A673 (cell line): ENCODE measurements at regions not wholly inside any gene's neighbourhood (a gene's known extent, or its start where the extent isn't known, plus 50 kb on each side); places are given as distances from the start of the nearest gene placed in this dataset.

Experiments used
- BruUV-seq: library from RNA; stranded (reverse); fragments of 400-500 nt; replicated peaks from 2 replicates; lab custom pipeline; 2021; lab: Mats Ljungman, UMichigan
- CTCF ChIA-PET: fragments of 300-600 bp; sonication (Branson Sonifier 250); formaldehyde crosslinking; loops from one replicate; lab custom pipeline; 2022; ENCODE audit warnings: antibody characterized with exemption; lab: Charles Lee
- POLR2A ChIA-PET: fragments of 300-600 bp; sonication (Branson Sonifier 250); formaldehyde crosslinking; loops from one replicate; lab custom pipeline; 2022; ENCODE audit warnings: antibody characterized with exemption; ENCODE audit not compliant: low non-redundant PET; lab: Charles Lee
- DNase-seq: peaks from one replicate; pipeline ENCODE4 v3.0.0-alpha.2; 2015; ENCODE audit warnings: low spot score
- H3K27ac ChIP-seq: fragments of 200-600 bp; sonication (generic); 2 replicates; pipeline ENCODE4 v1.5.1; 2016; ENCODE audit warnings: mixed run types, low read depth, mild to moderate bottlenecking, mixed read lengths, antibody characterized with exemption, low read length; ENCODE audit not compliant: poor library complexity, severe bottlenecking
- H3K27me3 ChIP-seq: fragments of 200-600 bp; sonication (generic); replicated peaks from 2 replicates; pipeline ENCODE4 v1.6.1; 2017; ENCODE audit warnings: mixed run types, low read depth, mild to moderate bottlenecking, mixed read lengths, antibody characterized with exemption, low read length; ENCODE audit not compliant: insufficient read depth, poor library complexity
- H3K36me3 ChIP-seq: fragments of 200-600 bp; sonication (generic); 2 replicates; pipeline ENCODE4 v1.6.1; 2016; ENCODE audit warnings: mixed run types, mild to moderate bottlenecking, mixed read lengths, antibody characterized with exemption, low read length; ENCODE audit not compliant: insufficient read depth, poor library complexity, severe bottlenecking
- H3K4me1 ChIP-seq: fragments of 200-600 bp; sonication (generic); 2 replicates; pipeline ENCODE4 v1.6.1; 2017; ENCODE audit warnings: mixed run types, mild to moderate bottlenecking, mixed read lengths, antibody characterized with exemption, low read length; ENCODE audit not compliant: insufficient read depth, poor library complexity, severe bottlenecking
- H3K4me3 ChIP-seq: fragments of 200-600 bp; sonication (generic); 2 replicates; pipeline ENCODE4 v1.5.1; 2016; ENCODE audit warnings: low read depth, mixed run types, mild to moderate bottlenecking, mixed read lengths, low read length; ENCODE audit not compliant: poor library complexity, severe bottlenecking
- H3K9me3 ChIP-seq: fragments of 200-600 bp; sonication (generic); 2 replicates; pipeline ENCODE4 v1.6.1; 2016; ENCODE audit warnings: mixed run types, low read depth, mild to moderate bottlenecking, mixed read lengths, antibody characterized with exemption, low read length; ENCODE audit not compliant: poor library complexity, severe bottlenecking
- EZH2 ChIP-seq: fragments of 200-600 bp; sonication (generic); IDR thresholded peaks from 2 replicates; pipeline ENCODE4 v1.6.1; 2017; ENCODE audit warnings: borderline replicate concordance, low read depth, mild to moderate bottlenecking, mixed read lengths, antibody characterized with exemption, low read length; ENCODE audit not compliant: poor library complexity, severe bottlenecking
- intact Hi-C: fragments of 100-400 bp; cut with micrococcal nuclease; formaldehyde crosslinking; loops from one replicate; pipeline ENCODE4 v1.10.0; 2022; ENCODE audit not compliant: unreplicated experiment
- TF ChIP-seq, protein P1 (sequence below): fragments of 300-800, 200-600 bp; sonication (generic); conservative IDR thresholded peaks from 2 replicates; pipeline ENCODE4 v1.5.1; 2017; ENCODE audit warnings: low read depth, mild to moderate bottlenecking, antibody characterized with exemption, low read length, moderate library complexity, mixed read lengths

DNA sequence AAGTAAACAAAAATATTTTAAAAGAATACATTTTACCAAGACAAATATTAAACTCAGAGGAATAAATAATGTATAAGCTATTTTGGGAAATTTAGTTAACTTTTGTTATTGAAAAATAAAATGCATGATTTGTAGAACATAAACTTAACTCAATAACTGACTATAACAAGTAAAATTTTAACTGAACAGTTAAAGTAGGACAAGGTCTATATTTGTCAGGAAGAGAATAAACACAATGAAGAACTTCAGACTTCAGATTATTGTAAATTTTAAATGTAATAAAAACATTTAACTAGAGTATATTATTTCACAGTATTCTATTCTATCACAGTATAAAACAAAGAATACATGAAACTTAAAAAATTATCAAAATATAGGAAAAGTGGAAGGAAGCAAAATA, 948.8 kb upstream of the USP15 start:
- ChIA-PET CTCF (no interaction called here), POLR2A (no interaction called here)
- H3K4me3 ChIP-seq: no peak overlapping the region
- no peaks in the 10 kb centered on the region for H3K4me1 ChIP-seq
- intact Hi-C loops: no loop called here
- no peaks in the 10 kb centered on the region for H3K36me3 ChIP-seq
- TF ChIP-seq, protein P1, sequence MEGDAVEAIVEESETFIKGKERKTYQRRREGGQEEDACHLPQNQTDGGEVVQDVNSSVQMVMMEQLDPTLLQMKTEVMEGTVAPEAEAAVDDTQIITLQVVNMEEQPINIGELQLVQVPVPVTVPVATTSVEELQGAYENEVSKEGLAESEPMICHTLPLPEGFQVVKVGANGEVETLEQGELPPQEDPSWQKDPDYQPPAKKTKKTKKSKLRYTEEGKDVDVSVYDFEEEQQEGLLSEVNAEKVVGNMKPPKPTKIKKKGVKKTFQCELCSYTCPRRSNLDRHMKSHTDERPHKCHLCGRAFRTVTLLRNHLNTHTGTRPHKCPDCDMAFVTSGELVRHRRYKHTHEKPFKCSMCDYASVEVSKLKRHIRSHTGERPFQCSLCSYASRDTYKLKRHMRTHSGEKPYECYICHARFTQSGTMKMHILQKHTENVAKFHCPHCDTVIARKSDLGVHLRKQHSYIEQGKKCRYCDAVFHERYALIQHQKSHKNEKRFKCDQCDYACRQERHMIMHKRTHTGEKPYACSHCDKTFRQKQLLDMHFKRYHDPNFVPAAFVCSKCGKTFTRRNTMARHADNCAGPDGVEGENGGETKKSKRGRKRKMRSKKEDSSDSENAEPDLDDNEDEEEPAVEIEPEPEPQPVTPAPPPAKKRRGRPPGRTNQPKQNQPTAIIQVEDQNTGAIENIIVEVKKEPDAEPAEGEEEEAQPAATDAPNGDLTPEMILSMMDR: no peak
- TF ChIP-seq EZH2: no peak
- BruUV-seq: no TSS peak
- H3K27me3 ChIP-seq: no peaks in the 10 kb centered on the region
- no peak overlapping the region for H3K27ac ChIP-seq
- H3K9me3 ChIP-seq: no peaks in the 10 kb centered on the region
- DNase-seq: no peak

DNA sequence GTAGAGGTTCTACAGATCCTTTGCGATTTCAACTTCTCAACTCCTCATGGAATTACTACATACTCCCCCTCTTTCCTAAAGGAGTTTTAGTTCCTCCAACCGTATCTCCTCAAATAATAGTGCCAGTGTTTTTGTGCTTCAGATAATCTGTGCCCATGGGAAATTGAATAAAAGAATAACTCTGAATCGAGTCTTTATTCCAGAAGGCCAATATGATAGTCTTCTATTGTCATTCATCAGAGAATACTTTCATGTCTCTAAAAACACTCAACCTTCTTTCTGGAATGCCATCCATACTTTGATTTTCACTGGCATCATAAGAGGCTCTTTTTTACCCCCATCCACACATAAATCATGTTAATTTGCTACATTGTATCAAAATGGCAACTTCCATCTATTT, 911.3 kb upstream of the USP15 start:
- Histone ChIP-seq H3K9me3 (no peaks in the 10 kb centered on the region), H3K27ac (no peak overlapping the region), H3K4me1 (no peaks in the 10 kb centered on the region), H3K27me3 (no peaks in the 10 kb centered on the region), H3K4me3 (no peak overlapping the region), H3K36me3 (no peaks in the 10 kb centered on the region)
- DNase-seq: no peak
- ChIA-PET POLR2A (no interaction called here), CTCF (no interaction called here)
- no peak for TF ChIP-seq EZH2
- TF ChIP-seq, protein P1: no peak
- no TSS peak for BruUV-seq
- intact Hi-C loops: no loop called here

DNA sequence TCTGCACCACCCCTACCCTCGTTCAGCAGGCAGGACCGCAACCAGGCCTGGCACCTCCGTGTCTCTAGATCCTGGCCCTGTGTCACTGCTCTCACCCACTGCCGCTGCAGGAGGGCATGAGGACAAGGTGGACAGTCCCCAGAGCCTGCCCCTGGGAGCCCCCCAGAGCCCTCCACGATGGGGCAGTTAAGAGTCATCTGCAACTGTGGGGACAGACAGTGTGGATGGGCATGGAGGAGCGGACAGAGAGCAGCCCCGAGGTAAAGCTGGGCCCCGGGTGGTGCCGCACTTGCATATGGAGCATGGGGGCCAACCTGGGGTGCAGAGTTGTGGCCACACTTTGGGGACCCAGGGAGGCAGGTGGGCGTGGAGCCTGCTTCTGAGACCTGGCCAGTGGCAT, 905.1 kb upstream of the USP15 start:
- BruUV-seq: no TSS peak
- no peaks in the 10 kb centered on the region for H3K9me3 ChIP-seq
- no peak overlapping the region for H3K27ac ChIP-seq
- intact Hi-C loops: no loop called here
- no peaks in the 10 kb centered on the region for H3K36me3 ChIP-seq
- ChIA-PET POLR2A (no interaction called here), CTCF (no interaction called here)
- TF ChIP-seq, protein P1: no peak
- TF ChIP-seq EZH2: no peak
- no peak for DNase-seq
- H3K27me3 ChIP-seq: no peaks in the 10 kb centered on the region
- no peak overlapping the region for H3K4me3 ChIP-seq
- no peaks in the 10 kb centered on the region for H3K4me1 ChIP-seq
